KMS-11 (cell line): ENCODE measurements at regions not wholly inside any gene's neighbourhood (a gene's known extent, or its start where the extent isn't known, plus 50 kb on each side); places are given as distances from the start of the nearest gene placed in this dataset.

Experiments used
- H2AFZ ChIP-seq: fragments of 200-600 bp; sonication (generic); 2 replicates; pipeline ENCODE4 v1.6.1; 2016; ENCODE audit warnings: antibody characterized with exemption, mixed run types, low read depth
- H3K27ac ChIP-seq: fragments of 200-600 bp; sonication (generic); 2 replicates; pipeline ENCODE4 v1.6.1; 2016; ENCODE audit warnings: mild to moderate bottlenecking, mixed run types
- H3K27me3 ChIP-seq: fragments of 200-600 bp; sonication (generic); 2 replicates; pipeline ENCODE4 v1.6.1; 2017; ENCODE audit warnings: mild to moderate bottlenecking, low read depth, mixed run types, moderate library complexity; ENCODE audit not compliant: insufficient read depth
- H3K36me3 ChIP-seq: fragments of 200-600 bp; sonication (generic); 2 replicates; pipeline ENCODE4 v1.6.1; 2017; ENCODE audit warnings: mild to moderate bottlenecking, mixed run types; ENCODE audit not compliant: insufficient read depth
- H3K4me1 ChIP-seq: fragments of 200-600 bp; sonication (generic); 2 replicates; pipeline ENCODE4 v1.6.1; 2016; ENCODE audit warnings: mild to moderate bottlenecking, low read depth, mixed run types; ENCODE audit not compliant: poor library complexity, severe bottlenecking
- H3K4me2 ChIP-seq: fragments of 200-600 bp; sonication (generic); 2 replicates; pipeline ENCODE4 v1.7.0; 2016; ENCODE audit warnings: mild to moderate bottlenecking, mixed run types
- H3K4me3 ChIP-seq: fragments of 200-600 bp; sonication (generic); IDR thresholded peaks from 2 replicates; pipeline ENCODE4 v1.6.1; 2017; ENCODE audit warnings: low read depth, low read length, mixed read lengths; ENCODE audit not compliant: insufficient read depth
- H3K79me2 ChIP-seq: fragments of 200-600 bp; sonication (generic); 2 replicates; pipeline ENCODE4 v1.6.1; 2016; ENCODE audit warnings: low read depth, mixed run types; ENCODE audit not compliant: insufficient read depth
- H3K9ac ChIP-seq: fragments of 200-600 bp; sonication (generic); 2 replicates; pipeline ENCODE4 v1.6.1; 2016; ENCODE audit warnings: mild to moderate bottlenecking, mixed run types
- H4K20me1 ChIP-seq: fragments of 200-600 bp; sonication (generic); 2 replicates; pipeline ENCODE4 v1.6.1; 2016; ENCODE audit warnings: mild to moderate bottlenecking, mixed run types; ENCODE audit not compliant: insufficient read depth
- CTCF ChIP-seq: fragments of 200-600 bp; sonication (generic); conservative IDR thresholded peaks from 2 replicates; pipeline ENCODE4 v1.6.1; 2017; ENCODE audit warnings: low read depth, mild to moderate bottlenecking, antibody characterized with exemption, low read length, moderate library complexity, mixed read lengths

GRCh38 chr15:94778840-94779239 lies 547.5 kb downstream of the MCTP2 start:
- H3K27ac ChIP-seq, result no peak overlapping the region
- H3K4me3 ChIP-seq, result no peak overlapping the region
- H3K4me1 ChIP-seq, result no peaks in the 10 kb centered on the region
- no peak overlapping the region for H3K9ac ChIP-seq
- H3K4me2 ChIP-seq, result no peak overlapping the region
- TF ChIP-seq CTCF, result no peak
- H3K79me2 ChIP-seq, result no peaks in the 10 kb centered on the region
- no peaks in the 10 kb centered on the region for H4K20me1 ChIP-seq
- no peak overlapping the region for H2AFZ ChIP-seq
- no peaks in the 10 kb centered on the region for H3K27me3 ChIP-seq
- no peaks in the 10 kb centered on the region for H3K36me3 ChIP-seq

GRCh38 chr15:94780166-94780565 lies 548.8 kb downstream of the MCTP2 start:
- Histone ChIP-seq H4K20me1 (no peaks in the 10 kb centered on the region), H3K27ac (no peak overlapping the region), H3K9ac (no peak overlapping the region), H3K4me3 (no peak overlapping the region), H3K4me1 (no peaks in the 10 kb centered on the region), H3K27me3 (no peaks in the 10 kb centered on the region), H2AFZ (no peak overlapping the region), H3K4me2 (no peak overlapping the region), H3K36me3 (no peaks in the 10 kb centered on the region), H3K79me2 (no peaks in the 10 kb centered on the region)
- TF ChIP-seq CTCF, result no peak

GRCh38 chr15:94785091-94785490 lies 553.7 kb downstream of the MCTP2 start:
- Histone ChIP-seq H4K20me1 (no peaks in the 10 kb centered on the region), H3K4me2 (no peak overlapping the region)
- no peak for TF ChIP-seq CTCF

GRCh38 chr15:94791008-94791407 lies 559.6 kb downstream of the MCTP2 start:
- H3K9ac ChIP-seq, result no peak overlapping the region
- no peaks in the 10 kb centered on the region for H3K36me3 ChIP-seq
- TF ChIP-seq CTCF, result no peak
- H3K27ac ChIP-seq, result no peak overlapping the region
- H3K4me2 ChIP-seq, result no peak overlapping the region
- H3K79me2 ChIP-seq, result no peaks in the 10 kb centered on the region
- no peaks in the 10 kb centered on the region for H4K20me1 ChIP-seq
- H3K4me1 ChIP-seq, result no peaks in the 10 kb centered on the region
- no peak overlapping the region for H2AFZ ChIP-seq
- H3K4me3 ChIP-seq, result no peak overlapping the region
- H3K27me3 ChIP-seq, result no peaks in the 10 kb centered on the region

More at GRCh38 chr15:94785091-94785490, 553.7 kb downstream of the MCTP2 start:
- Histone ChIP-seq H3K27me3 (no peaks in the 10 kb centered on the region), H3K27ac (no peak overlapping the region), H3K79me2 (no peaks in the 10 kb centered on the region), H3K4me1 (no peaks in the 10 kb centered on the region), H3K9ac (no peak overlapping the region), H2AFZ (no peak overlapping the region), H3K36me3 (no peaks in the 10 kb centered on the region), H3K4me3 (no peak overlapping the region)
